Activated CD4-positive, alpha-beta T cell treated with anti-CD3 and anti-CD28 coated beads for 48 hours (primary cell): ENCODE measurements at regions not wholly inside any gene's neighbourhood (a gene's known extent, or its start where the extent isn't known, plus 50 kb on each side); places are given as distances from the start of the nearest gene placed in this dataset.
"Not testable (repeated sequence)": the region's sequence is repeated elsewhere in the genome, so short reads cannot be mapped to it uniquely, and the experiment has no call there.

Experiments
- DNase-seq: peaks from one replicate; pipeline ENCODE4 v3.0.0-alpha.2; 2020

- DNase-seq = no peak
Measured at GRCh38 chr1:47638240-47638639, 200.4 kb downstream of the FOXD2 start.

GRCh38 chr1:47638713-47639112 lies 200.9 kb downstream of the FOXD2 start:
- no peak for DNase-seq

GRCh38 chr1:47643306-47644211 lies 205.7 kb downstream of the FOXD2 start:
- DNase-seq = no peak

- DNase-seq = no peak
Measured at GRCh38 chr1:47644212-47644573, 206.3 kb downstream of the FOXD2 start.

- DNase-seq = no peak
Measured at GRCh38 chr1:47645151-47645550, 207.3 kb downstream of the FOXD2 start.

GRCh38 chr1:47646676-47647075 lies 208.8 kb downstream of the FOXD2 start:
- DNase-seq = no peak

GRCh38 chr1:47647327-47647845 lies 209.5 kb downstream of the FOXD2 start:
- DNase-seq = no peak

- DNase-seq = no peak
Measured at GRCh38 chr1:47650205-47650604, 212.4 kb downstream of the FOXD2 start.

- DNase-seq = no peak
Measured at GRCh38 chr1:47650611-47651010, 212.8 kb downstream of the FOXD2 start.

- no peak for DNase-seq
Measured at GRCh38 chr1:47651311-47652089, 213.7 kb downstream of the FOXD2 start.

GRCh38 chr1:47655521-47656300 lies 217.9 kb downstream of the FOXD2 start:
- DNase-seq = no peak

GRCh38 chr1:47656719-47657685 lies 219.2 kb downstream of the FOXD2 start:
- no peak for DNase-seq

- DNase-seq = no peak
Measured at GRCh38 chr1:47658161-47658920, 220.5 kb downstream of the FOXD2 start.

GRCh38 chr1:47659146-47659545 lies 221.3 kb downstream of the FOXD2 start:
- no peak for DNase-seq

- no peak for DNase-seq
Measured at GRCh38 chr1:47660622-47661021, 222.8 kb downstream of the FOXD2 start.

- no peak for DNase-seq
Measured at GRCh38 chr1:47661040-47661439, 223.2 kb downstream of the FOXD2 start.

GRCh38 chr1:47662068-47662467 lies 224.2 kb downstream of the FOXD2 start:
- DNase-seq = no peak

GRCh38 chr1:47663286-47663685 lies 225.4 kb downstream of the FOXD2 start:
- no peak for DNase-seq

- DNase-seq = no peak
Measured at GRCh38 chr1:47664356-47664755, 226.5 kb downstream of the FOXD2 start.

GRCh38 chr1:47664896-47665295 lies 227.1 kb downstream of the FOXD2 start:
- DNase-seq = not testable (repeated sequence)

GRCh38 chr1:47669081-47669585 lies 231.3 kb downstream of the FOXD2 start:
- no peak for DNase-seq
